C4-2B (cell line): ENCODE measurements at regions not wholly inside any gene's neighbourhood (a gene's known extent, or its start where the extent isn't known, plus 50 kb on each side); places are given as distances from the start of the nearest gene placed in this dataset.

Source experiments
- H3K27ac ChIP-seq: fragments of 450-650 bp; 2 replicates; pipeline ENCODE4 v1.5.1; 2017
- ZFX ChIP-seq: fragments of 450-650 bp; IDR thresholded peaks from 2 replicates; pipeline ENCODE4 v1.6.1; 2017
- TF ChIP-seq, protein P1 (sequence below): fragments of 450-650 bp; conservative IDR thresholded peaks from 2 replicates; pipeline ENCODE4 v1.5.1; 2017; ENCODE audit warnings: mild to moderate bottlenecking

DNA sequence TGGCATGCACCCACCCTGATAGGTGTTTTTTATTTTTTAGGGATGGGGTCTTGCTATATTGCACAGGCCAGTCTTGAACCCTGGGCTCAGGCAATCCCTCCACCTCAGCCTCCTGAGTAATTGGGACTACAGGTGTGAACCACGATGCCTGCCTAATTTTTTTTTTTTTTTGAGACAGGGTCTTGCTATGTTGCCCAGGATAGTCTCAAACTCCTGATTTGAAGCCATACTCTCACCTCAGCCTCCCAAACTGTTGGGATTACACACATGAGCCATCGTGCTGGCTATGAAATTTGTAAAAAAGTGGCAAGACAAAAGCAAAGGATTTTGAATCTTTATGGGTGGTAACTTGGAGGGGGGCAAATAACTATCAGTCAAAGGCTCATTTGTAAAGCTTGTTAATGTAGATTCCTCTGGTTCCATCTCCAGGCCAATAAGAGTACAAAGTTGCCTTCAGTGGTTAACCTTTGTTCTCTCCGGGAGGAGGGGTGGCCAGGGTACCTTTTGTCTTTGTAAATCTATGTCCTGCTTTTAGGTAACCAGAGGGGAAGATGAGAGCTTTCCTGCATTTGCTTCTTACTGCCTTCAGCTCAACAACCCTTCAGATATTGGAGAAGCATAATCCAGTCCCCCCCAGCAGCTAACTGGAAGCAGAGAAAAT lies 372.0 kb upstream of the JARID2 start:
- no peak overlapping the region for H3K27ac ChIP-seq
- no peak for TF ChIP-seq ZFX
- TF ChIP-seq, protein P1, sequence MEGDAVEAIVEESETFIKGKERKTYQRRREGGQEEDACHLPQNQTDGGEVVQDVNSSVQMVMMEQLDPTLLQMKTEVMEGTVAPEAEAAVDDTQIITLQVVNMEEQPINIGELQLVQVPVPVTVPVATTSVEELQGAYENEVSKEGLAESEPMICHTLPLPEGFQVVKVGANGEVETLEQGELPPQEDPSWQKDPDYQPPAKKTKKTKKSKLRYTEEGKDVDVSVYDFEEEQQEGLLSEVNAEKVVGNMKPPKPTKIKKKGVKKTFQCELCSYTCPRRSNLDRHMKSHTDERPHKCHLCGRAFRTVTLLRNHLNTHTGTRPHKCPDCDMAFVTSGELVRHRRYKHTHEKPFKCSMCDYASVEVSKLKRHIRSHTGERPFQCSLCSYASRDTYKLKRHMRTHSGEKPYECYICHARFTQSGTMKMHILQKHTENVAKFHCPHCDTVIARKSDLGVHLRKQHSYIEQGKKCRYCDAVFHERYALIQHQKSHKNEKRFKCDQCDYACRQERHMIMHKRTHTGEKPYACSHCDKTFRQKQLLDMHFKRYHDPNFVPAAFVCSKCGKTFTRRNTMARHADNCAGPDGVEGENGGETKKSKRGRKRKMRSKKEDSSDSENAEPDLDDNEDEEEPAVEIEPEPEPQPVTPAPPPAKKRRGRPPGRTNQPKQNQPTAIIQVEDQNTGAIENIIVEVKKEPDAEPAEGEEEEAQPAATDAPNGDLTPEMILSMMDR = no peak

GRCh38 chr6:14874975-14875480 lies 370.8 kb upstream of the JARID2 start:
- no peak for TF ChIP-seq ZFX
- TF ChIP-seq, protein P1 = no peak
- H3K27ac ChIP-seq = no peak overlapping the region

- TF ChIP-seq ZFX = no peak
Measured at GRCh38 chr6:14875481-14876063, 370.3 kb upstream of the JARID2 start.

DNA sequence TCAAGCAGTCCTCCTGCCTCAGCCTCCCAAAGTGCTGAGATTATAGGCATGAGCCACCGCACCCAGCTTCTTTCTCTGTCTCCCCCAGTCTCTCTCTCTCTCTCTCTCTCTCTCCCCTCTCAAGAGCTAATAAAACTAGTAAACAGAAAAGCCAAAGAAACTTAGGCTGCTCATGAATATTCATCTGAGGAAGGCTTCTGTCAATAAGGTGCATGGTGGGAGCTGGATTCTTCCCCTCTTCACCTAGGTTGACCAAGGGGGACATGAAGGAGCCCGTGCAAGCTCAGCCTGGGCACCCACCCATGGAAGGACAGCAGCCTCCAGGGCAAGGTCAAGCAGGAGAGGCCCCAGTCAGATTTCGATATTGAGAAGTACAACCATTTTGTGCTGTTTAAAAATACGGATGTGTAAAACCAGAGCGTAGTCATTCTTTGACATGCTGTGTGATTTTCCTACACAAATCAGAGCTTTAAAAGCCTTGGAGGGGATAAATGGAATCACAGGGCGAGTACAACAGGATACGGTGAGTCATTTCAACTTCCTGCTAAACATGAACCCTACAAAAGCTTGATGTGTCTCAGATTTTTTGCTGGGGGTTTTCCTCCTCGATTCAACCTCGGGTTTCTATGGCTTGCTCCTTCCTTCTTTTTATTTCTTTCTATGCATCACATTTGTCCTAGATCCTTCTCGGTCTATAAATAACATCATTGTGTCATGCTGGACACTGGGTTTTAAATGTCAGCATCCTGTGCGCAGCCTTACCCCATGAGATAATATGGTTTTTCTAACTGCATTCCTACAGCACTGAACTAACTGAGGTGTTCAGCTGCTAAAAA lies 368.9 kb upstream of the JARID2 start:
- TF ChIP-seq, protein P1 = no peak
- no peak for TF ChIP-seq ZFX
- no peak overlapping the region for H3K27ac ChIP-seq

More at GRCh38 chr6:14875481-14876063, 370.3 kb upstream of the JARID2 start:
- no peak overlapping the region for H3K27ac ChIP-seq

DNA sequence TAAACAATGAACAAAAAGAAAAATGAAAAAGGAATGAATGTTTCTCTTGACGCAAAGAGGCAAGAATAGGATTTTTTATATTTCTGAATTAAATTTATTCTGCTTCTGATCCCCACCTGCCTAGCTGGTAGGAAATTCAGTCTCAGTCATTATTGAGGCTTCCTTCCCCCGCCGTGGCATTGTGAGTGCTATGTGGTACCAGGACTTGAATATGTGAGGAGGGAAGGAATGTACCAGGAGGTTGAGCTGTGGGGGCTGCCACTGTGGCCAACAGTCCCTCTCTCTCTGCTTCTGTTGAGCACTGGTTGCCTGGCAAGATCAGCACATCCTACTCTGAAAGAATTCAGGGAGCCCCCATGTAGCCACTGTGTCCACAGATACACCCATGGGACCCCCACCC lies 368.1 kb upstream of the JARID2 start:
- H3K27ac ChIP-seq = no peak overlapping the region
- TF ChIP-seq, protein P1 = no peak
- no peak for TF ChIP-seq ZFX

GRCh38 chr6:14880052-14880451 lies 365.8 kb upstream of the JARID2 start:
- H3K27ac ChIP-seq = no peak overlapping the region

GRCh38 chr6:14880677-14881076 lies 365.2 kb upstream of the JARID2 start:
- no peak overlapping the region for H3K27ac ChIP-seq
- TF ChIP-seq, protein P1 = no peak
- no peak for TF ChIP-seq ZFX

More at GRCh38 chr6:14880052-14880451, 365.8 kb upstream of the JARID2 start:
- TF ChIP-seq, protein P1 = no peak
